ENCODE measurements at regions not wholly inside any gene's neighbourhood (a gene's known extent, or its start where the extent isn't known, plus 50 kb on each side); places are given as distances from the start of the nearest gene placed in this dataset.

GRCh38 chr9:38284039-38284575, 108.4 kb upstream of the ALDH1B1 start:
- TF ChIP-seq POLR2AphosphoS5 (IDR thresholded peaks at IDR 0.05; ENCODE audit: low read depth, low read length) (no peak), SIN3A (IDR thresholded peaks at IDR 0.05; ENCODE audit: borderline replicate concordance, insufficient read depth, low read depth, low read length) (no peak), TCF7L2 (IDR thresholded peaks at IDR 0.05; ENCODE audit: low read depth, low read length) (no peak)
- TF ChIP-seq, protein P1, sequence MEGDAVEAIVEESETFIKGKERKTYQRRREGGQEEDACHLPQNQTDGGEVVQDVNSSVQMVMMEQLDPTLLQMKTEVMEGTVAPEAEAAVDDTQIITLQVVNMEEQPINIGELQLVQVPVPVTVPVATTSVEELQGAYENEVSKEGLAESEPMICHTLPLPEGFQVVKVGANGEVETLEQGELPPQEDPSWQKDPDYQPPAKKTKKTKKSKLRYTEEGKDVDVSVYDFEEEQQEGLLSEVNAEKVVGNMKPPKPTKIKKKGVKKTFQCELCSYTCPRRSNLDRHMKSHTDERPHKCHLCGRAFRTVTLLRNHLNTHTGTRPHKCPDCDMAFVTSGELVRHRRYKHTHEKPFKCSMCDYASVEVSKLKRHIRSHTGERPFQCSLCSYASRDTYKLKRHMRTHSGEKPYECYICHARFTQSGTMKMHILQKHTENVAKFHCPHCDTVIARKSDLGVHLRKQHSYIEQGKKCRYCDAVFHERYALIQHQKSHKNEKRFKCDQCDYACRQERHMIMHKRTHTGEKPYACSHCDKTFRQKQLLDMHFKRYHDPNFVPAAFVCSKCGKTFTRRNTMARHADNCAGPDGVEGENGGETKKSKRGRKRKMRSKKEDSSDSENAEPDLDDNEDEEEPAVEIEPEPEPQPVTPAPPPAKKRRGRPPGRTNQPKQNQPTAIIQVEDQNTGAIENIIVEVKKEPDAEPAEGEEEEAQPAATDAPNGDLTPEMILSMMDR (IDR thresholded peaks at IDR 0.05) = no peak
- TF ChIP-seq, protein P2, sequence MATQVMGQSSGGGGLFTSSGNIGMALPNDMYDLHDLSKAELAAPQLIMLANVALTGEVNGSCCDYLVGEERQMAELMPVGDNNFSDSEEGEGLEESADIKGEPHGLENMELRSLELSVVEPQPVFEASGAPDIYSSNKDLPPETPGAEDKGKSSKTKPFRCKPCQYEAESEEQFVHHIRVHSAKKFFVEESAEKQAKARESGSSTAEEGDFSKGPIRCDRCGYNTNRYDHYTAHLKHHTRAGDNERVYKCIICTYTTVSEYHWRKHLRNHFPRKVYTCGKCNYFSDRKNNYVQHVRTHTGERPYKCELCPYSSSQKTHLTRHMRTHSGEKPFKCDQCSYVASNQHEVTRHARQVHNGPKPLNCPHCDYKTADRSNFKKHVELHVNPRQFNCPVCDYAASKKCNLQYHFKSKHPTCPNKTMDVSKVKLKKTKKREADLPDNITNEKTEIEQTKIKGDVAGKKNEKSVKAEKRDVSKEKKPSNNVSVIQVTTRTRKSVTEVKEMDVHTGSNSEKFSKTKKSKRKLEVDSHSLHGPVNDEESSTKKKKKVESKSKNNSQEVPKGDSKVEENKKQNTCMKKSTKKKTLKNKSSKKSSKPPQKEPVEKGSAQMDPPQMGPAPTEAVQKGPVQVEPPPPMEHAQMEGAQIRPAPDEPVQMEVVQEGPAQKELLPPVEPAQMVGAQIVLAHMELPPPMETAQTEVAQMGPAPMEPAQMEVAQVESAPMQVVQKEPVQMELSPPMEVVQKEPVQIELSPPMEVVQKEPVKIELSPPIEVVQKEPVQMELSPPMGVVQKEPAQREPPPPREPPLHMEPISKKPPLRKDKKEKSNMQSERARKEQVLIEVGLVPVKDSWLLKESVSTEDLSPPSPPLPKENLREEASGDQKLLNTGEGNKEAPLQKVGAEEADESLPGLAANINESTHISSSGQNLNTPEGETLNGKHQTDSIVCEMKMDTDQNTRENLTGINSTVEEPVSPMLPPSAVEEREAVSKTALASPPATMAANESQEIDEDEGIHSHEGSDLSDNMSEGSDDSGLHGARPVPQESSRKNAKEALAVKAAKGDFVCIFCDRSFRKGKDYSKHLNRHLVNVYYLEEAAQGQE (IDR thresholded peaks at IDR 0.05; ENCODE audit: insufficient read depth in 1 of 2, low read depth in 2 of 2, low read length in 1 of 2) = no peak
- no peaks in the 10 kb centered on the region for H3K9me3 ChIP-seq (ENCODE audit: control insufficient read depth, insufficient read depth, low read depth, low read length)
- intact Hi-C loops (cut with micrococcal nuclease; ENCODE audit: unreplicated experiment) (no loop called here), in situ Hi-C loops (cut with HindIII; ENCODE audit: low pct_unique_long_range_greater_than_20kb, low sequenced_read_pairs) (no loop called here)
- ATAC-seq (no peak), DNase-seq (ENCODE audit: low read depth, low spot score) (no peak)
- ChIA-PET POLR2A (no interaction called here), CTCF (no interaction called here)
- no peak overlapping the region for H3K4me3 ChIP-seq (ENCODE audit: low read depth in 2 of 2, low read length in 2 of 2)
- no peaks in the 10 kb centered on the region for H3K36me3 ChIP-seq (ENCODE audit: control insufficient read depth, insufficient read depth, low read length)
- BruUV-seq (replicated peaks) = no TSS peak
- H3K4me1 ChIP-seq (ENCODE audit: control insufficient read depth, insufficient read depth, low read length) = no peaks in the 10 kb centered on the region
- no peak overlapping the region for H3K27ac ChIP-seq (ENCODE audit: low read length)
- H3K27me3 ChIP-seq (ENCODE audit: control insufficient read depth, insufficient read depth, low read length) = no peaks in the 10 kb centered on the region

- Histone ChIP-seq H3K36me3 (ENCODE audit: control insufficient read depth, insufficient read depth, low read length) (no peaks in the 10 kb centered on the region), H3K9me3 (ENCODE audit: control insufficient read depth, insufficient read depth, low read depth, low read length) (no peaks in the 10 kb centered on the region), H3K27ac (ENCODE audit: low read length) (no peak overlapping the region), H3K4me1 (ENCODE audit: control insufficient read depth, insufficient read depth, low read length) (no peaks in the 10 kb centered on the region), H3K27me3 (ENCODE audit: control insufficient read depth, insufficient read depth, low read length) (no peaks in the 10 kb centered on the region), H3K4me3 (ENCODE audit: low read depth in 2 of 2, low read length in 2 of 2) (no peak overlapping the region)
- BruUV-seq (replicated peaks) = no TSS peak
- in situ Hi-C loops (cut with HindIII; ENCODE audit: low pct_unique_long_range_greater_than_20kb, low sequenced_read_pairs) (no loop called here), intact Hi-C loops (cut with micrococcal nuclease; ENCODE audit: unreplicated experiment) (no loop called here)
- TF ChIP-seq, protein P1 (IDR thresholded peaks at IDR 0.05) = no peak
- TF ChIP-seq TCF7L2 (IDR thresholded peaks at IDR 0.05; ENCODE audit: low read depth, low read length) = no peak
- no peak for TF ChIP-seq POLR2AphosphoS5 (IDR thresholded peaks at IDR 0.05; ENCODE audit: low read depth, low read length)
- no peak for TF ChIP-seq SIN3A (IDR thresholded peaks at IDR 0.05; ENCODE audit: borderline replicate concordance, insufficient read depth, low read depth, low read length)
- TF ChIP-seq, protein P2 (IDR thresholded peaks at IDR 0.05; ENCODE audit: insufficient read depth in 1 of 2, low read depth in 2 of 2, low read length in 1 of 2) = no peak
- ATAC-seq (no peak), DNase-seq (ENCODE audit: low read depth, low spot score) (no peak)
- CTCF ChIA-PET = no interaction called here
- POLR2A ChIA-PET = no interaction called here
Observed at GRCh38 chr9:38282756-38283155, 109.7 kb upstream of the ALDH1B1 start.
